WTC11 (cell line): ENCODE measurements at regions not wholly inside any gene's neighbourhood (a gene's known extent, or its start where the extent isn't known, plus 50 kb on each side); places are given as distances from the start of the nearest gene placed in this dataset.

Experiments used
- CTCF ChIP-seq: fragments of 200-600 bp; IDR thresholded peaks from 2 replicates; pipeline ENCODE4 v1.8.0; 2022; ENCODE audit warnings: antibody characterized with exemption
- FOXJ3 ChIP-seq: sonication (generic); formaldehyde crosslinking; IDR thresholded peaks from 2 replicates; pipeline ENCODE4 v1.9.0; 2021; ENCODE audit warnings: missing genetic modification reagents, mild to moderate bottlenecking, borderline replicate concordance
- IRF2 ChIP-seq: sonication (generic); formaldehyde crosslinking; IDR thresholded peaks from 2 replicates; pipeline ENCODE4 v1.8.0; 2022; ENCODE audit warnings: low read depth, missing genetic modification reagents, borderline replicate concordance
- KAT7 ChIP-seq: sonication (generic); formaldehyde crosslinking; IDR thresholded peaks from 2 replicates; pipeline ENCODE4 v1.8.1; 2023; ENCODE audit warnings: missing genetic modification reagents, mild to moderate bottlenecking, borderline replicate concordance
- SP1 ChIP-seq: sonication (generic); formaldehyde crosslinking; conservative IDR thresholded peaks from 2 replicates; pipeline ENCODE4 v1.8.1; 2022; ENCODE audit warnings: missing genetic modification reagents
- USF2 ChIP-seq: sonication (generic); formaldehyde crosslinking; IDR thresholded peaks from 2 replicates; pipeline ENCODE4 v1.8.1; 2023; ENCODE audit warnings: mild to moderate bottlenecking, missing genetic modification reagents, moderate library complexity
- ZBTB21 ChIP-seq: sonication (generic); formaldehyde crosslinking; IDR thresholded peaks from 2 replicates; pipeline ENCODE4 v1.8.1; 2023; ENCODE audit warnings: mild to moderate bottlenecking, missing genetic modification reagents, borderline replicate concordance
- ZNF232 ChIP-seq: sonication (generic); formaldehyde crosslinking; IDR thresholded peaks from 2 replicates; pipeline ENCODE4 v1.8.0; 2022; ENCODE audit warnings: mild to moderate bottlenecking, missing genetic modification reagents
- TF ChIP-seq, protein P1 (sequence below): sonication (generic); formaldehyde crosslinking; IDR thresholded peaks from 2 replicates; pipeline ENCODE4 v1.8.1; 2023; ENCODE audit warnings: mild to moderate bottlenecking, missing genetic modification reagents
- TF ChIP-seq, protein P2 (sequence below): sonication (generic); formaldehyde crosslinking; IDR thresholded peaks from 2 replicates; pipeline ENCODE4 v1.8.1; 2023; ENCODE audit warnings: mild to moderate bottlenecking, moderate library complexity, missing genetic modification reagents
- TF ChIP-seq, protein P3 (sequence below): sonication (generic); formaldehyde crosslinking; IDR thresholded peaks from 2 replicates; pipeline ENCODE4 v1.8.0; 2022; ENCODE audit warnings: mild to moderate bottlenecking, missing genetic modification reagents

DNA sequence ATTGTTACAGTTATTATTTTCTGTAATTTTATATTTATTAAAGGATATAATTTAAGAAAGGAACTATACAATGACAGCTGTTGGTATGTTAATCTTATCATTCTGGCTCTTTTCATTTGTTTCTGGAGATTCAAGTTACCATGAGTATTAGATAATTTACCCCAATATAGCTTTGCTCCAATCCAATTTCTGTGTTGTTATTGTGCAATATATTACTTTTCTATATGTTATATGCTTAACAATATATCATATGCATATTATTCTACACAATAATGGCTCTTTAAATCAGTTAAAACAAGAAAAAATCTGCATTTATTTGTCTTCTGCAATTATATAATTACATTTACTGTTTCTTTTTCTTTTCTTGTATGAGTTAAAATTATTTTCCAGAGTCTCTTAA, 1650.9 kb downstream of the BRINP3 start:
- TF ChIP-seq CTCF, result no peak
- TF ChIP-seq, protein P1, sequence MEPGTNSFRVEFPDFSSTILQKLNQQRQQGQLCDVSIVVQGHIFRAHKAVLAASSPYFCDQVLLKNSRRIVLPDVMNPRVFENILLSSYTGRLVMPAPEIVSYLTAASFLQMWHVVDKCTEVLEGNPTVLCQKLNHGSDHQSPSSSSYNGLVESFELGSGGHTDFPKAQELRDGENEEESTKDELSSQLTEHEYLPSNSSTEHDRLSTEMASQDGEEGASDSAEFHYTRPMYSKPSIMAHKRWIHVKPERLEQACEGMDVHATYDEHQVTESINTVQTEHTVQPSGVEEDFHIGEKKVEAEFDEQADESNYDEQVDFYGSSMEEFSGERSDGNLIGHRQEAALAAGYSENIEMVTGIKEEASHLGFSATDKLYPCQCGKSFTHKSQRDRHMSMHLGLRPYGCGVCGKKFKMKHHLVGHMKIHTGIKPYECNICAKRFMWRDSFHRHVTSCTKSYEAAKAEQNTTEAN, result no peak
- TF ChIP-seq SP1, result no peak
- no peak for TF ChIP-seq USF2
- no peak for TF ChIP-seq FOXJ3
- no peak for TF ChIP-seq ZBTB21
- TF ChIP-seq IRF2 (CRISPR knock-in tag), result no peak
- TF ChIP-seq, protein P2, sequence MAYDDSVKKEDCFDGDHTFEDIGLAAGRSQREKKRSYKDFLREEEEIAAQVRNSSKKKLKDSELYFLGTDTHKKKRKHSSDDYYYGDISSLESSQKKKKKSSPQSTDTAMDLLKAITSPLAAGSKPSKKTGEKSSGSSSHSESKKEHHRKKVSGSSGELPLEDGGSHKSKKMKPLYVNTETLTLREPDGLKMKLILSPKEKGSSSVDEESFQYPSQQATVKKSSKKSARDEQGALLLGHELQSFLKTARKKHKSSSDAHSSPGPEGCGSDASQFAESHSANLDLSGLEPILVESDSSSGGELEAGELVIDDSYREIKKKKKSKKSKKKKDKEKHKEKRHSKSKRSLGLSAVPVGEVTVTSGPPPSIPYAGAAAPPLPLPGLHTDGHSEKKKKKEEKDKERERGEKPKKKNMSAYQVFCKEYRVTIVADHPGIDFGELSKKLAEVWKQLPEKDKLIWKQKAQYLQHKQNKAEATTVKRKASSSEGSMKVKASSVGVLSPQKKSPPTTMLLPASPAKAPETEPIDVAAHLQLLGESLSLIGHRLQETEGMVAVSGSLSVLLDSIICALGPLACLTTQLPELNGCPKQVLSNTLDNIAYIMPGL (CRISPR knock-in tag), result no peak
- no peak for TF ChIP-seq KAT7 (CRISPR knock-in tag)
- TF ChIP-seq ZNF232 (CRISPR knock-in tag), result no peak
- TF ChIP-seq, protein P3, sequence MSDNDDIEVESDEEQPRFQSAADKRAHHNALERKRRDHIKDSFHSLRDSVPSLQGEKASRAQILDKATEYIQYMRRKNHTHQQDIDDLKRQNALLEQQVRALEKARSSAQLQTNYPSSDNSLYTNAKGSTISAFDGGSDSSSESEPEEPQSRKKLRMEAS (CRISPR knock-in tag), result no peak
